K562 (cell line): ENCODE measurements at regions not wholly inside any gene's neighbourhood (a gene's known extent, or its start where the extent isn't known, plus 50 kb on each side); places are given as distances from the start of the nearest gene placed in this dataset.

Source experiments
- ATAC-seq: fragments of 200-7000 bp; cut with Tn5 transposase; 3 replicates; pipeline ENCODE4 v1.9.1; 2020; ENCODE audit warnings: moderate library complexity
- BruUV-seq: library from RNA; stranded (reverse); fragments of 400-500 nt; replicated peaks from 2 replicates; lab custom pipeline; 2021; lab: Mats Ljungman, UMichigan
- CTCF ChIA-PET: fragments of 300-600 bp; formaldehyde crosslinking; extraction: SDS; loops from one replicate; lab custom pipeline; 2021; ENCODE audit warnings: low intra/inter-chr PET ratio; lab: Yijun Ruan, JAX
- POLR2A ChIA-PET: fragments of 300-600, 350-650 bp; sonication (Branson Sonifier 250); formaldehyde crosslinking; extraction: SDS; loops from one replicate; lab custom pipeline; 2021; ENCODE audit warnings: antibody characterized with exemption, inconsistent platforms; lab: Yijun Ruan, JAX
- DNase-seq, 4 experiments: peaks; one replicate each; pipeline versions ENCODE4 v3.0.0 to v3.0.0-alpha.2; 2011 to 2018; ENCODE audit warnings: low spot score in 3 of 4, mixed read lengths in 3 of 4; ENCODE audit errors: extremely low read depth in 1 of 4
- FAIRE-seq: peaks from 2 replicates; lab custom pipeline; 2011; peaks lifted over from hg19 to GRCh38; lab: Jason Lieb, UNC
- H2AFZ ChIP-seq: 2 replicates; pipeline ENCODE4 v1.6.0; 2011; ENCODE audit warnings: low read depth, low read length, control low read depth, inconsistent platforms
- H3K27ac ChIP-seq: fragments of 200-600 bp; 3 replicates; pipeline ENCODE4 v1.8.0; 2011; ENCODE audit warnings: low read depth, mild to moderate bottlenecking, control low read depth, inconsistent platforms, low read length, moderate library complexity, mixed read lengths; ENCODE audit errors: extremely low read depth
- H3K27me3 ChIP-seq, 2 experiments: fragments of 300-600 bp in 1 of 2; 2 replicates in 1 of 2; 3 replicates in 1 of 2; pipeline versions ENCODE4 v1.6.0 to v1.8.0; 2011; ENCODE audit warnings: inconsistent platforms in 2 of 2, low read length in 2 of 2, mild to moderate bottlenecking in 1 of 2, mixed read lengths in 1 of 2, moderate library complexity in 1 of 2; ENCODE audit not compliant: control insufficient read depth in 2 of 2, insufficient read depth in 2 of 2
- H3K36me3 ChIP-seq: fragments of 300-600 bp; 3 replicates; pipeline ENCODE4 v1.8.0; 2011; ENCODE audit warnings: mild to moderate bottlenecking, low read length, inconsistent platforms; ENCODE audit not compliant: control insufficient read depth, insufficient read depth
- H3K4me1 ChIP-seq, 2 experiments: fragments of 200-600 bp in 1 of 2; replicated peaks in 1 of 2; 2 replicates in 1 of 2; 3 replicates in 1 of 2; pipeline versions ENCODE4 v1.5.1 to v1.8.0; 2011; ENCODE audit warnings: inconsistent platforms in 2 of 2, low read length in 2 of 2, mild to moderate bottlenecking in 1 of 2, mixed read lengths in 1 of 2, moderate library complexity in 1 of 2; ENCODE audit not compliant: control insufficient read depth in 2 of 2, insufficient read depth in 2 of 2
- H3K4me2 ChIP-seq: 2 replicates; pipeline ENCODE4 v1.6.1; 2011; ENCODE audit warnings: low read length, control low read depth, inconsistent platforms, mixed read lengths; ENCODE audit not compliant: insufficient read depth
- H3K4me3 ChIP-seq: fragments of 200-600 bp; sonication (generic), shearing (Covaris generic); 2 replicates; pipeline ENCODE4 v1.5.1; 2016; ENCODE audit warnings: control low read depth, inconsistent platforms
- H3K79me2 ChIP-seq: fragments of 200-600 bp; 3 replicates; pipeline ENCODE4 v1.8.0; 2011; ENCODE audit warnings: low read length, inconsistent platforms; ENCODE audit not compliant: control insufficient read depth, insufficient read depth
- H3K9ac ChIP-seq, 2 experiments: 2 replicates each; pipeline versions ENCODE4 v1.6.0 to v1.6.1; 2011; ENCODE audit warnings: low read depth in 2 of 2, low read length in 2 of 2, control low read depth in 1 of 2, inconsistent platforms in 1 of 2, mild to moderate bottlenecking in 1 of 2, mixed read lengths in 1 of 2; ENCODE audit not compliant: insufficient read depth in 1 of 2
- H3K9me1 ChIP-seq: one replicate; pipeline ENCODE4 v1.6.0; 2011; ENCODE audit warnings: inconsistent platforms, mild to moderate bottlenecking, low read length, moderate library complexity; ENCODE audit not compliant: control insufficient read depth, insufficient read depth
- H3K9me3 ChIP-seq: replicated peaks from 2 replicates; pipeline ENCODE4 v1.5.1; 2011; ENCODE audit warnings: low read depth, low read length, inconsistent platforms; ENCODE audit not compliant: control insufficient read depth, insufficient read depth
- H4K20me1 ChIP-seq: replicated peaks from 2 replicates; pipeline ENCODE4 v1.6.1; 2011; ENCODE audit warnings: low read length, inconsistent platforms, mixed read lengths; ENCODE audit not compliant: control insufficient read depth, insufficient read depth
- DMBX1 ChIP-seq: fragments of 250-450 bp; sonication (Bioruptor Pico); IDR thresholded peaks from 2 replicates; pipeline ENCODE4 v1.8.0; 2022; ENCODE audit warnings: inconsistent platforms, mild to moderate bottlenecking, moderate library complexity, borderline replicate concordance
- ESRRB ChIP-seq: fragments of 250-450 bp; sonication (Bioruptor Pico); IDR thresholded peaks from 2 replicates; pipeline ENCODE4 v1.5.0; 2020; ENCODE audit warnings: mild to moderate bottlenecking, moderate library complexity, borderline replicate concordance
- KLF13 ChIP-seq: fragments of 450-650 bp; IDR thresholded peaks from 2 replicates; pipeline ENCODE4 v1.6.1; 2016; ENCODE audit warnings: missing genetic modification characterization, low read depth, mild to moderate bottlenecking, missing compliant biosample characterization, moderate library complexity, borderline replicate concordance
- POLR2B ChIP-seq: fragments of 450-650 bp; IDR thresholded peaks from 2 replicates; pipeline ENCODE4 v1.6.1; 2018; ENCODE audit warnings: low read depth; ENCODE audit not compliant: partially characterized antibody
- PPARD ChIP-seq: fragments of 250-450 bp; sonication (Bioruptor Pico); IDR thresholded peaks from 2 replicates; pipeline ENCODE4 v1.8.0; 2022; ENCODE audit warnings: inconsistent platforms, mild to moderate bottlenecking, moderate library complexity
- SAFB ChIP-seq: fragments of 200-400 bp; formaldehyde crosslinking; IDR thresholded peaks from 2 replicates; pipeline ENCODE4 v1.6.1; 2017; ENCODE audit warnings: low read depth, low read length, borderline replicate concordance
- WGBS: fragments of 100-300 bp; shearing (Covaris generic); methylation state at CpG from one replicate; pipeline ENCODE4 v1.1.6; 2016; ENCODE audit warnings: low coverage, mixed read lengths; ENCODE audit not compliant: insufficient coverage; ENCODE audit errors: missing lambda C conversion rate; 5-methylcytosine and 5-hydroxymethylcytosine counted together
- in situ Hi-C: fragments of 300-500 bp; cut with MboI; formaldehyde crosslinking; loops from 4 replicates; pipeline ENCODE4 v1.15.0; 2018; ENCODE audit warnings: inconsistent platforms, mixed read lengths
- intact Hi-C: fragments of 100-400 bp; cut with micrococcal nuclease; formaldehyde crosslinking; loops from 2 replicates; pipeline ENCODE4 v1.14.2; 2022
- TF ChIP-seq, protein P1 (sequence below): fragments of 450-650 bp; IDR thresholded peaks from 2 replicates; pipeline ENCODE4 v1.7.0; 2016; ENCODE audit warnings: borderline replicate concordance
- TF ChIP-seq, protein P2 (sequence below): fragments of 250-450 bp; sonication (Bioruptor Pico); IDR thresholded peaks from 2 replicates; pipeline ENCODE4 v1.8.0; 2021; ENCODE audit warnings: borderline replicate concordance, mild to moderate bottlenecking, moderate library complexity; ENCODE audit not compliant: poor library complexity, severe bottlenecking
- TF ChIP-seq, protein P3 (sequence below), 2 experiments: fragments of 450-650 bp; IDR thresholded peaks; 2 replicates each; pipeline ENCODE4 v1.6.1; 2018; ENCODE audit warnings: mild to moderate bottlenecking in 2 of 2, low read depth in 1 of 2; ENCODE audit not compliant: partially characterized antibody in 2 of 2
- TF ChIP-seq, protein P4 (sequence below): IDR thresholded peaks from 2 replicates; pipeline ENCODE4 v1.6.1; 2016; ENCODE audit warnings: missing genetic modification characterization, missing compliant biosample characterization
- TF ChIP-seq, protein P5 (sequence below), 2 experiments: fragments of 450-650 bp in 1 of 2; sonication (generic) in 1 of 2; formaldehyde crosslinking in 1 of 2; IDR thresholded peaks in 1 of 2; conservative IDR thresholded peaks in 1 of 2; 2 replicates each; pipeline versions ENCODE4 v1.6.1 to v1.8.1; 2016 to 2023; ENCODE audit warnings: mild to moderate bottlenecking in 2 of 2, moderate library complexity in 2 of 2, inconsistent platforms in 1 of 2, missing genetic modification reagents in 1 of 2

DNA sequence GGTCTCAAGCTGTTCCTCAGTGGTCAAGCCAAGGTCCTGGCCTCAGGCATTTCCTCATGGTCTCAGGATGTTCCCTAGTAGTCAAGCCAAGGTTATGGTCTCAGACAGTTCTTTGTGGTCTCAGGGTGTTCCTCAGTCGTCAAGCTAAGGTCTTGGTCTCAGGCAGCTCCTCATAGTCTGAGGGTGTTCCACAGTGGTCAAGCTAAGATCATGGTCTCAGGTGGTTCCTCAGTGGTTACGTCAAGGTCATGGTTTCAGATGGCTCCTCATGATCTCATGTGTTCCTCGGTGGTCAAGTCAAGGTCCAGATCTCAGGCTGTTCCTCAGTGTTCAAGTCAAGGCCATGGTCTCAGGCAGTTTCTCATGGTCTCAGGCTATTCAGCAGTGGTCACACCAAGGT is 540.1 kb downstream of the VRK1 start (continued):
- TF ChIP-seq, protein P1, sequence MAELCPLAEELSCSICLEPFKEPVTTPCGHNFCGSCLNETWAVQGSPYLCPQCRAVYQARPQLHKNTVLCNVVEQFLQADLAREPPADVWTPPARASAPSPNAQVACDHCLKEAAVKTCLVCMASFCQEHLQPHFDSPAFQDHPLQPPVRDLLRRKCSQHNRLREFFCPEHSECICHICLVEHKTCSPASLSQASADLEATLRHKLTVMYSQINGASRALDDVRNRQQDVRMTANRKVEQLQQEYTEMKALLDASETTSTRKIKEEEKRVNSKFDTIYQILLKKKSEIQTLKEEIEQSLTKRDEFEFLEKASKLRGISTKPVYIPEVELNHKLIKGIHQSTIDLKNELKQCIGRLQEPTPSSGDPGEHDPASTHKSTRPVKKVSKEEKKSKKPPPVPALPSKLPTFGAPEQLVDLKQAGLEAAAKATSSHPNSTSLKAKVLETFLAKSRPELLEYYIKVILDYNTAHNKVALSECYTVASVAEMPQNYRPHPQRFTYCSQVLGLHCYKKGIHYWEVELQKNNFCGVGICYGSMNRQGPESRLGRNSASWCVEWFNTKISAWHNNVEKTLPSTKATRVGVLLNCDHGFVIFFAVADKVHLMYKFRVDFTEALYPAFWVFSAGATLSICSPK = no peak
- TF ChIP-seq POLR2B = no peak
- no peak for TF ChIP-seq KLF13 (tag)

DNA sequence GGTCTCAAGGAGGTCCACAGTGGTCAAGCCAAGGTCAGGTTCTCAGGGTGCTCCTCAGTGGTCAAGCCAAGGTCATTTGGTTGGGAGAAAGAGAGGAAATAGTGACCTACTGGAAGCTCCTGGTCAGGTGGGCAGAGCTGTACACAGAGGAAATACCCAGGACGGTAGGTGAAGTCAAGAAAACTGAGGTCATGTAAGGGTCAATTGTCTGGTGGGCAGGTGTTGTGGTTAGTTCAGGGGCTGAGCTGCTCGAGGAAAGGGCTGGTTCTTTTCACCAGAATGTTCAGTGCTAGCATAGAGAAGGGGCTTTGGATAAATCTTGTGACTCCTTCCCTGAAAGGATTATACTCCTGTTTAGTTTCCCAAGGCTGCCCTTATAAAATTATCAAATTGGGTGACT is 540.5 kb downstream of the VRK1 start:
- H3K9me1 ChIP-seq = no peaks in the 10 kb centered on the region
- H3K9me3 ChIP-seq = no peaks in the 10 kb centered on the region
- ATAC-seq (no peak), FAIRE-seq (no peak), DNase-seq (no peak)
- intact Hi-C loops = no loop called here
- 0% methylated on average over 2 of the region's 2 CpGs for WGBS
- H3K4me2 ChIP-seq = no peak overlapping the region
- BruUV-seq = no TSS peak
- H2AFZ ChIP-seq = no peak overlapping the region
- in situ Hi-C loops = no loop called here
- no peaks in the 10 kb centered on the region for H3K79me2 ChIP-seq
- no peaks in the 10 kb centered on the region for H3K36me3 ChIP-seq
- no peak overlapping the region for H3K4me3 ChIP-seq
- no peaks in the 10 kb centered on the region for H4K20me1 ChIP-seq
- no peak overlapping the region for H3K27ac ChIP-seq
- no peaks in the 10 kb centered on the region for H3K27me3 ChIP-seq
- no peak overlapping the region for H3K9ac ChIP-seq
- ChIA-PET CTCF (no interaction called here), POLR2A (interaction anchor here (0.6 kb wide), 1 partner anchor 697 kb away, joined by 4 read pairs; no protein-coding TSS in a partner anchor)
- no peaks in the 10 kb centered on the region for H3K4me1 ChIP-seq
- TF ChIP-seq, protein P2, sequence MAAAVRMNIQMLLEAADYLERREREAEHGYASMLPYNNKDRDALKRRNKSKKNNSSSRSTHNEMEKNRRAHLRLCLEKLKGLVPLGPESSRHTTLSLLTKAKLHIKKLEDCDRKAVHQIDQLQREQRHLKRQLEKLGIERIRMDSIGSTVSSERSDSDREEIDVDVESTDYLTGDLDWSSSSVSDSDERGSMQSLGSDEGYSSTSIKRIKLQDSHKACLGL (CRISPR knock-in tag) = no peak
- TF ChIP-seq, protein P3, sequence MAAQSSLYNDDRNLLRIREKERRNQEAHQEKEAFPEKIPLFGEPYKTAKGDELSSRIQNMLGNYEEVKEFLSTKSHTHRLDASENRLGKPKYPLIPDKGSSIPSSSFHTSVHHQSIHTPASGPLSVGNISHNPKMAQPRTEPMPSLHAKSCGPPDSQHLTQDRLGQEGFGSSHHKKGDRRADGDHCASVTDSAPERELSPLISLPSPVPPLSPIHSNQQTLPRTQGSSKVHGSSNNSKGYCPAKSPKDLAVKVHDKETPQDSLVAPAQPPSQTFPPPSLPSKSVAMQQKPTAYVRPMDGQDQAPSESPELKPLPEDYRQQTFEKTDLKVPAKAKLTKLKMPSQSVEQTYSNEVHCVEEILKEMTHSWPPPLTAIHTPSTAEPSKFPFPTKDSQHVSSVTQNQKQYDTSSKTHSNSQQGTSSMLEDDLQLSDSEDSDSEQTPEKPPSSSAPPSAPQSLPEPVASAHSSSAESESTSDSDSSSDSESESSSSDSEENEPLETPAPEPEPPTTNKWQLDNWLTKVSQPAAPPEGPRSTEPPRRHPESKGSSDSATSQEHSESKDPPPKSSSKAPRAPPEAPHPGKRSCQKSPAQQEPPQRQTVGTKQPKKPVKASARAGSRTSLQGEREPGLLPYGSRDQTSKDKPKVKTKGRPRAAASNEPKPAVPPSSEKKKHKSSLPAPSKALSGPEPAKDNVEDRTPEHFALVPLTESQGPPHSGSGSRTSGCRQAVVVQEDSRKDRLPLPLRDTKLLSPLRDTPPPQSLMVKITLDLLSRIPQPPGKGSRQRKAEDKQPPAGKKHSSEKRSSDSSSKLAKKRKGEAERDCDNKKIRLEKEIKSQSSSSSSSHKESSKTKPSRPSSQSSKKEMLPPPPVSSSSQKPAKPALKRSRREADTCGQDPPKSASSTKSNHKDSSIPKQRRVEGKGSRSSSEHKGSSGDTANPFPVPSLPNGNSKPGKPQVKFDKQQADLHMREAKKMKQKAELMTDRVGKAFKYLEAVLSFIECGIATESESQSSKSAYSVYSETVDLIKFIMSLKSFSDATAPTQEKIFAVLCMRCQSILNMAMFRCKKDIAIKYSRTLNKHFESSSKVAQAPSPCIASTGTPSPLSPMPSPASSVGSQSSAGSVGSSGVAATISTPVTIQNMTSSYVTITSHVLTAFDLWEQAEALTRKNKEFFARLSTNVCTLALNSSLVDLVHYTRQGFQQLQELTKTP (IDR thresholded peaks at IDR 0.05; ENCODE audit: low read depth in 1 of 2, partially characterized antibody in 2 of 2) = no peak
- TF ChIP-seq DMBX1 (CRISPR knock-in tag) (no peak), SAFB (no peak), PPARD (no peak), ESRRB (CRISPR knock-in tag) (no peak)
- TF ChIP-seq, protein P4, sequence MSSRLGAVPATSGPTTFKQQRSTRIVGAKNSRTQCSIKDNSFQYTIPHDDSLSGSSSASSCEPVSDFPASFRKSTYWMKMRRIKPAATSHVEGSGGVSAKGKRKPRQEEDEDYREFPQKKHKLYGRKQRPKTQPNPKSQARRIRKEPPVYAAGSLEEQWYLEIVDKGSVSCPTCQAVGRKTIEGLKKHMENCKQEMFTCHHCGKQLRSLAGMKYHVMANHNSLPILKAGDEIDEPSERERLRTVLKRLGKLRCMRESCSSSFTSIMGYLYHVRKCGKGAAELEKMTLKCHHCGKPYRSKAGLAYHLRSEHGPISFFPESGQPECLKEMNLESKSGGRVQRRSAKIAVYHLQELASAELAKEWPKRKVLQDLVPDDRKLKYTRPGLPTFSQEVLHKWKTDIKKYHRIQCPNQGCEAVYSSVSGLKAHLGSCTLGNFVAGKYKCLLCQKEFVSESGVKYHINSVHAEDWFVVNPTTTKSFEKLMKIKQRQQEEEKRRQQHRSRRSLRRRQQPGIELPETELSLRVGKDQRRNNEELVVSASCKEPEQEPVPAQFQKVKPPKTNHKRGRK = no peak
- TF ChIP-seq, protein P5, sequence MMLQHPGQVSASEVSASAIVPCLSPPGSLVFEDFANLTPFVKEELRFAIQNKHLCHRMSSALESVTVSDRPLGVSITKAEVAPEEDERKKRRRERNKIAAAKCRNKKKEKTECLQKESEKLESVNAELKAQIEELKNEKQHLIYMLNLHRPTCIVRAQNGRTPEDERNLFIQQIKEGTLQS (IDR thresholded peaks at IDR 0.05) = no peak
- TF ChIP-seq, protein P5 (CRISPR knock-in tag; conservative IDR thresholded peaks at IDR 0.05) = no peak
